T-helper 1 cell (primary cell): ENCODE measurements at regions not wholly inside any gene's neighbourhood (a gene's known extent, or its start where the extent isn't known, plus 50 kb on each side); places are given as distances from the start of the nearest gene placed in this dataset.
"Not testable (repeated sequence)": the region's sequence is repeated elsewhere in the genome, so short reads cannot be mapped to it uniquely, and the experiment has no call there.

Source experiments
- DNase-seq, 5 donors: peaks; one replicate each; pipeline ENCODE4 v3.0.0-alpha.2; 2012 to 2020

DNA sequence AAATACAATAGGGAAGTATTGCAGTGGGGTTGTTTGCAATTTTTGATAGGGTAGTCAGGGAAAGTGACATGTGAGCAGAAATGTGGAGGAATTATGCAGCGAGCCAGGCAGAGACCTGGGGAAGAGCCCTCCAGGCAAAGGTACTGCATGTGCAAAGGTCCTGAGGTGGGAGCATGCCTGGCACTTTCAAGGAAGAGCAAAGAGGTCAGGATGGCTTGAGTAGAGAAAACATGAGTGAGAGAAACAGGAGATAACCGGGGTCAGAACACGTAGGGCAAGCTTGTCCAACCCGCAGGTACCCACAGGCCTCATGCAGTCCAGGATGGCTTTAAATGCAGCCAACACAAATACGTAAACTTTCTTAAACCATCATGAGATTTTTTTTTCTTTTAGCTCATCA, 71.0 kb downstream of the COQ2 start:
- DNase-seq = no peak

DNA sequence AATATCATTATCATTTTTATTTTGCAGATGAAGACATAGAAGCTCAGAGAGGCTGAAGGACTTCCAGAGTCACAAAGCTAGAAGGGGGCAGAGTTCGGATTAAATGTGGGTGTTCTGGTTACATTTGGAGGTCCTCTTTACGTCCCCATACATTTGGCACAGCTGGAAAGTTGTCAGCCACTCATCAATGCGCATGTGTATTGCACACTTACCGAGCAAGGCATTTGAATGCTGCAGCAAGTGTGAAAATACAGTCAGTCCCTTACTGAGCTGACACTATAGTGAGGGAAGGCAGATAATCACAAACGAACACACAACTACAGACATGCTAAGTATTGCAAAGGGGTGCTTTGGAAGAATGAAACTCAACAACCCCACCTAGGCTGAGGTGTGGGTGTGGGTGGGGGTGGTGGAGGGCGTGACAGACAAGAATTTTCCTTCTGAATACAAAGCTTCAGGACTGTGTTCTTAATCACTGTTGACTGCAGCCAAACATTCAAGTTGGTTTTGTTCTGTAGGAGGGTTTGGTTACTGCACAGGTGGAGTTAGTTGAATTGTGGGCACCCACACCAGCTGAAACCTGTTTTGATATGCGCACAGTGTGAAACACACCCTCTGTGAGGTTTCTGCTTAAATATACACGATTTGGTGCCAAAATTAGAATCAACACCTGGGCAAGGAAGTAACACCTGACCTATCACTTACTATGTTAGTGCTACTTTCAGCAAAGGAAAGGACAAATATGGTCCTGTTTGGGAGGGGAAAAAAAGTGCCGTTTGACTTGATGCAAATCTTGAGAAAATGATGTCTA, 72.4 kb downstream of the COQ2 start:
- peak; percentile 20 to 82 (median 54) for DNase-seq

DNA sequence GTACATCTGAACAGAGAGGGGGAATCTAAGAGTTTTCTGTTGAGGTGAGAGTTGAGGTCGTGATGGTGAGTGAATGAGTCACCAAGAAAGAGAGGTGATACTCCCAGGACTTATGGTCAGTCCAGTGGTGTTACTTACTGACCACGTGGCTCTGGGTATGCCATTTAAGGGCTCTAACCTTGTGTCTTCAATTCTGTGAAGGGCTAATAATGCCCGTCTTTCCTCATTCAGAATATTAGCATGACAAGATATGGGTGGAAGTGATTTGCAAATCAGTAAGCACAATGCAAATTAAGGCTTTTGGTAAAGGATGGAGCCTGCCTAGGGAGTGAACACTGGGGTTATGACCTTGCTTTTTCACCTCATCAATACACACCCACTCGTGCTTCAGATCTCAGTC, 75.2 kb downstream of the COQ2 start:
- DNase-seq = no peak

DNA sequence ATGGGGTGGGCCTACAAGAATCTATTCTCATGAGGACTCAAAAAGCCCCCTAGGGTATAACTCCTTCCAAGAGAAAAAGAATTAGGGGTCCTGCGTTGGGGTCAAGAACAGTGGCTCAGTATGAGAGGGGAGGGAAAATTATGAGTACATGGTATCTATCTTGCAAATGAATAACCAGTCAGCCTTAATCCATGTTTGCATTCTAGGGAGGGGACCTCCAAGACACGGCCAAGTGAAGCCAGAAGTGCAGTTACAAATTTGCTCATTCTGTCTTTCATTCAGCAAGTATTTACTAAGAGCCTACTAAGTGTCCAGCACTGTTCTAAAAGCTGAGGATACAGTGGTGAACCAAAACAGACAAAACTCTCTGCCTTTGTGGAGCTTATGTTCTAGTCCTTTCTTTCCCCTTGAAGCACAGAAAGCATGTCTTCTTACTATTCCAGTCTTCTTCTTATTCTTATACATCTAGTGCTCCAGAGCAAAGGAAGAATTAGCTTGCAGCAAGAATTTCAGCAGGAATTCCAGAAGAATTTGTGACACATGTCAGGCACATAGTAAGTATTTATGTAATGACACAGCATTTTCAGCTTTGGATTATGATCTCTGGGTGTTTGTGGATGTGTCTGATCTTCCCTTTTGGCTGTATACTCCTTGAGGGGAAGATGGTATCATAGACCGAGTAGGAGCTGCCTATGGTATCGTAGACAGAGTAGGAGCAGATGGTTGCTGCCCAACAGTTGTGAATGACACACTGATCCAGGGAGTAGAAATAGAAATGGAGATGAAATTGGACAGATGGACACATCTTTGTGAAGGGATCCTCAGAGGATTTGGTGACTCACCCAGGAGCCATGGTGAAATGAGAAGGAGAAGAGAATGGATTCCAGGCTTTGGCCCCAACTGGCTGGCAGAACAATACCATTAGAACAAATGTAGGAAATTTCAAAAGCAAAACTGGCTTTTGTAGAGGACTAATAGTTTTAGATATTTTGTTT, 75.9 kb downstream of the COQ2 start:
- DNase-seq = no peak

DNA sequence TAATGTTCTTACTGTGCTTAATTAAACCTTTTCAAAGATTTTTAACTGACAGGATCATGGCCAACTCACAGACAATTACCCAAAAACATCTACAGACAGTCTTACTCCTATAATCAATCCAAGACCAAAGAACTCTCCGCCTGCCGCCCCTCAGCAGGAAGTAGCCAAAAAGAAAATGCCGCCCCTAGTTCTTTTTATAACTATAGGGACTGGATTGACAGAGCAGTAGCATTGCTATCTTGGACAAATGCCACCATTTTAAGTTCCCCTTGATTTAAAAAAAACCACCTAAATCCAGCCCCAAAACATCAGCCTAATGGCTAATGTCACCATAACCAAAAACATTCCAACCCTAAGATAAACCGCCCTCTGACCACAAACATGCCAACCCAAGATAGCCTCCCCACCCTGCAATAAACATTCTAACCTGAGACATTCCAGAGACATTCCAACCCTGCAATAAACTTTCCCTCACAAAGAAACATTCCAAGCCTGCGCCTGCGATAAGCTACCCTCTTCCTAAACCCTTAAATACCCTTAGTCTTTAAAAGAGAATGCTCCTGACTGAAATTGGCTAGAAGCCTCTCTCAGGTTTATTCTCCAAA, 77.0 kb downstream of the COQ2 start:
- DNase-seq = no peak

DNA sequence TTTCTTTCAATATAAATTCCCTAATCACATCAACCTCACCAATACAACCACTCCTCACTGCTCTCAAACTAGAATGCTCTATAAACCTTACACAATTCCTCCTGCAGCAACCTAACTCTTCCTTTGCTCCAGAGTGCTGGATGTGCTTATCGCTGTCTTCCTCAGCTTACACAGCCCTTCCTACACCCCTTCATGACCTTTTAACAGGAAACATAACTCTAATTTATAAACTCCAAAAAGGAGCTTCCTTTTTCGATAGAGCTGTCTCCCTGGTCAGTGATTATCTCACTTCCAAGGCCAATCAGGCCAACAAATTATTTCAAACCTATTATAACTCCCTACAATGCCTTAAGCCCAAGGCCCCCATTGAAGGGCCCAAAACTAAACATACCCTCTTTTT, 78.8 kb downstream of the COQ2 start:
- no peak for DNase-seq

DNA sequence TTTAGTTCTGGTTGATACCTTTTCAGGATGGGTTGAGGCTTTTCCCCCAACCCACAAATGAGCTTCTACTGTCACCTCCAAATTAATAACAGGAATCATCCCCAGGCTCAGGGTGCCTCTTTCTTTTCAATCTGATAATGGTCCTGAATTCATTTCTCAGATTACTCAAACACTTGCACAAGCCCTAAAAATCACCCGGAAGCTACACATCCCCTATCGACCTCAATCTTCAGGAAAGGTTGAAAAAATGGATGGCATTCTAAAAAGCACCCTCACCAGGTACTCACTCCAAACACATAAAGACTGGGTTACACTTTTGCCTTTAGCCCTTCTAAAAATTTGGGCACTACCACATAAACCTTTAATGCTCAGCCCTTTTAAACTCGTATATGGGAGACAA, 79.9 kb downstream of the COQ2 start:
- DNase-seq = no peak

DNA sequence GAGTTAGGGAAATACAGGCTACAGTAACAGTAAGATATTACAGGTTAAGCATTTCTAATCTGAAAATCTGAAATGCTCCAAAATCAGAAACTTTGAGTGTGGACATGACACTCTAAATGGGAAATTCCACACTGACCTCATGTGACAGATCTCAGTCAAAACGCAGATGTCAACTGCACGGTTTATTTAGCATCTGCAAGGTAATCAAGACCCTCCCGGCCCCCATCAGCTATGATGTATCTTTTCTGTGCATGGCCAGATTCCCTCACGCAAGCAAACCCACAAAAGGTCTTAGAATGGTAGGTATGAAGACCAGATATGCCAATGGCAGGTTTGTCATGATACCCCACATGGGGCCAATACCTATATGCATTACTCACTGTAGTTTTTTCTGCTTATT, 82.8 kb downstream of the COQ2 start:
- no peak for DNase-seq

DNA sequence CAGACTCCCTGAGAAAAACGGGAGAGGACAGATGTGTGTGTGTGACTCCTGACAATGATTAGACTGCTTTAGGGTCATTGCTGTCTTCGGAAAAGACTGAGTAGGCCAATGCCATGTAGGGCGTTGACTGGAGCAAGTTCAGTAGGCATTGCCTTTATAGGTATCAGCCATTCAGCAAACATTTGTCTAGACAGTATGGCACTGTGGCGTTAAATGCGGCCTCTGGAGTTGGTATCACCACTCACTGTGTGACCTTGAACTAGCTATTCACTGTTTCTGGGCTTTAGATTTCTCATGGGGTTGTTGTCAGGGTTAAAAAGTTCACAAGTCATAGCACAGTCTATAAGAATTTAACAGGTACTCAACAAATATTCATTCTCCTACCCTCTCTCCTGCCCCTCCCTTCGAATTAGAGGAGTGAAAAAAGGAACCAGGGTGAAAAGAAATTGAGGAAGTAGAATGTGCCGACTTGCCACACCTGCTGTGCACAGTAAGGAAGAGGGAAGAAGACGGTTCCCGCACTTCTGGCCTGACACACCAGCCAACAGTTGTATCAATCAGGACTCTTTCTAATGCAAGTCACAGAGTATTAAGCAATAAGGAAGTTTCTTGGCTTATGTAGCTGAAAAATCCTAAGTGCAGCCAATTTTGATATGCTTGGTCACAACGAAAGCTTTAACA, 83.2 kb upstream of the PLAC8 start:
- DNase-seq = no peak

DNA sequence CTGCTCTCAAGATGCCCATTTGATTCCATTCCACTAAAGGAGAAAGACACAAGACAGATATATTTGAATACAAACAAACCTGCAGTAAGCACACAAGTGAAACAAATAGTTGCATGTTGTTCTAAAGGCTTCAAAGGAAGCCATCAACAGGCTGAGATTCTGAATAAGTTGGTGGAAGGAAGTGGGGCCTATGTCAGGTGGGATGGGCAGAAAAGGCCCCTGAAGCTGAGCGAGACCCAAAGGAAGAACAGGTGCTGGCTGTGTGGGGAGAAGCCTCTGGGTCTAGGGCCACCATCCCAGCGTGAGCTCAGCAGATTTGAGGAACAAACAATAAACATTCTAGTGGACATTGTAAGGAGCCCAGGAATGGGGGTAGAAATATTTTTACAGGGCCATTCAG, 82.4 kb upstream of the PLAC8 start:
- no peak for DNase-seq

DNA sequence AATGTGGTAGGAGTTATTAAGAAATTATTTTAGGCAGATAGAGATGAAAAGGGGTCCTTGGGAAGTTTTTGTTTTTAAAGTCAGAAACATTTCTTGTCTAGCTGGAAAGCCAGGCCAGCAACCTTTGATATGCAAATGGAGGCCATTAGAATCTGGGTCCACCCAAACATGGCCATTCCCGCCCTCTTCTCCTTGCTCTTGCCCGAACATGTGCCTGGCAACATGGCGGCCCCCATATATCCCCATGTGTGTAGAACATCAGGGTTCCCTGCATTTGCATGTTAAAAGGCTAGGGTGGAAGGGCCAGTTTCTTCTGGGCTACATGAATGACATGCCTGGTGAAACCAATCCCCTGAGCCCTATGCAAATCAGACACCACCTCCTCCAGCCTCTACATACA, 80.7 kb upstream of the PLAC8 start:
- DNase-seq = no peak

DNA sequence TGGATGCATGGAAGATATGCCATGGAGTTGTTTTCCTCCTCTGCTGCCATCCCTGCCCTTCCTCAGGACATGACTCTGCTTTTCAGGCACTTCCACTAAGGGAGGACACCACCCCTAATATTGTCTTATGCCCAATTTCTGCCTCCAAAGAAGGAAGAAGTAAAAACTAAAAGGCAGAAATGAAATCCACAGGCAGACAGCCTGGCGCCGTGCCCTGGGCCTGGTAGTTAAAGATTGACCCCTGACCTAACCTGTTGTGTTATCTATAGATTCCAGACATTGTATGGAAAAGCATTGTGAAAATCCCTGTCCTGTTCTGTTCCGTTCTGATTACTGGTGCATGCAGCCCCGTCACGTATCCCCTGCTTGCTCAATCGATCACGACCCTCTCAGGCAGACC, 80.1 kb upstream of the PLAC8 start:
- not testable (repeated sequence) for DNase-seq

DNA sequence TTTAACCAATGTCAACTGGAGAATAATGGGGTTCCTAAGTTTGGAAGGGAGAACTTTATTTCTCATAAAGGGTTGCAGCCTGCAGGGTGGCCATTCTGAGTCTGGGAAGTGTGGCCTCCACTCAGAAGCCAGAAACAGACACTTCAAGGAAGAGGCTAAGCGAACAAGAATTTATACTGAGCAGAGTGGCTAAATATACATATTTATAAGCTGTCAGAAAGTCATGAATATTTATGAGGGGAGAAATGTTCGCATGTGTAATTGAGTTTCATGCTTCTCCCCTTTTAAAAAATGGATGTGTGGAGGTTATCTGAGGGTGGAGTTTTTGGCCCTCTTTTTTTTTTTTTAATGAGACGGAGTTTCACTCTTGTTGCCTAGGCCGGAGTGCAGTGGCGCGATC, 78.1 kb upstream of the PLAC8 start:
- no peak for DNase-seq

DNA sequence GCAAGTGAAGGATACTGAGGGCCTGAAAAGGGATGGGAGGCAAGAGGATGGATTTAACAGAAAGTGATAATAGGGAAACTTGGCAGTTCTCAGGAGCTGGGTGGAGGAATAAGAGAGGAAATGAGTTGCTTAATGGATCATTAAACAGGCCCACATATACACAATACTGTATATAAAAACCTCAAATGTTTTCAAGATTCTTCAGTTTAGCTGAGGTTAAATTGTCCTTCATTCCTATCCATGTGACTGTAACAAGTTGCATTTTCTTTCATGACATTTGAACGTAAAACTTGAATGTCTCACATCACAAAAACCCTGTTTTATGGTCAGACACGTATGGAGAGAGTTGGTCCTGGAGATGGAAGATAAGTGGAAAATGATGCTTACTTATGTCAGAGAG, 76.5 kb upstream of the PLAC8 start:
- no peak for DNase-seq

DNA sequence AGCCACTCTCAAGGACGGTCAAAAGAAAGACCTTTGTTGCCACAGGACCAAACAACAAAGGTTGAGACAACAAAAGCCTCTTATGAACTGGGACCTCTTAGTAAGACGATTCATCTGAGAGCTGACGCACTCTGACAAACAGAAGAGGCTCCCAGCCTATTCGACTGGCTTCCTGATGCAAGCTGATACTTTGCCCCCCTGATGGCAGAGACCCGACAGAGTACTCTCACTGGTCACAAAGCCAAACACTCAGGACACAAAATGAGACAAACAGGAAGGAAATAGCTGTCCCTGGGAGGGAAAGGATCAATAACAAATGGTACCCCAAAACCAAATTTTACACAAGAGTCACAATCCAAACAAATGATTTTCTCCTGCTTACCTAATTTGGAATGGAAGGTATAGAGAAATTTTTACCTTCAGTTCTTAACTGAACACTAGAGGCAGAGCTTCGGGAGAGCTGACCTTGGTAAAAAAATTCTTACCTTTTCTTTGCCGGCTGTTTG, 75.2 kb upstream of the PLAC8 start:
- DNase-seq = no peak

DNA sequence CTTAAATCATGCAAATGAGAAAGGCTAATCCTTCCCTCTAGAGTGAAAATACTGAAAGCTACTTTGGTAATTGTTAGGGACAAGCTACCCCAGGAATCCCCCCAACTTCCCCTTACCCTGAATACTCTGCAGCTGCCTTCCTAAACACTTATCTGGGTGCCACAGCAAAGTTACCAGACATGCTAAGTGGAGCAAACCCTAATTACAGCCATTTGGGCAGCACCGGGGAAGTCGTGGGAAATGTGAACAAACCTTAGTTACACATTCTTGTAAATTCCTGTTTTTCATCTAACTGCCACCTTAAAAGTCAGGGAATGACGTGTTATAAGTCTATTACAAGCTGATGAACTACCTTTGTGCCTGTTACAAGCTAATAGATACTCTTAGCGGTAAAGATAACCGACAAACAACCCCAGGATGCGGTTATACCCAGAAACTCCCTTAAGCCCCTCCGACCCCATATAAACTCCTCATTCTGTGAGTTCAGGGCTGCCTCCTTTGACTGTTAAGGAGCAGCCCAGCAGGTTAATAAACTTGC, 66.0 kb upstream of the PLAC8 start:
- DNase-seq = no peak

DNA sequence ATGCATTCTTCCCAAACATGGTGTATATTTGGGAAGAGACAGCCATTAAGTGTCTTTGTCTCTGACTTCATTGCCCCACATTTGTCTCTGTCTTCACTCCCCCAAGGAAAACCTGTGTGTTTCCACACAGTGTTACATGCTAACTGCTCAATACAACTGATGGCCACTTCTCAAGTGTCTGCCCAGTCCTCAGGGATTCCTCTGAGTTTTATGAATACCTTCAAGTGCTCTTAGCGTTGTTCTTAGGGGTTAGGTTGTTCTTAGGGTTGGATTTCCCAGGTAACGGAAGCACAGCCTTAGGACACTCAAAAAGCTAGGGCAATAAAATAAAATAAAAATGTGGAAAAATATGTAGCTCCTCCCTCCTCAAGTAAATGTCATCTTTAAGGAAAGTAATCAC, 64.7 kb upstream of the PLAC8 start:
- no peak for DNase-seq

DNA sequence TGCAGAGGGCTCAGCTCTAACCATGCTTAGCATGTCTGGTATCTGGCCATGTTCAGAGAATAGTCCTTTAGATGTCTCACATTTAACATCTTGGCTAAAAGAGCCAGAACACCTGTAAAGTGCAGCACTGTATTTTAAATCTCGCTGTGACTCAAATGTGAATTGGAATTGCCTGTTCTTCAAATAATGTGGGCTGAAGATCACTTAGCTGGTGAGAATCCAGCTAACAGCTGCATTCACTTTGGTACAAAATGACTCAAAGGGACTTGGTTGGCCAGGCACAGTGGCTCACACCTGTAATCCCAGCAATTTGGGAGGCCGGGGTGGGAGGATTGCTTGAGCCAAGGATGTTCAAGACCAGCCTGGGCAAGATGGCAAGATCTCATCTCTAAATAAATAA, 63.5 kb upstream of the PLAC8 start:
- no peak for DNase-seq

DNA sequence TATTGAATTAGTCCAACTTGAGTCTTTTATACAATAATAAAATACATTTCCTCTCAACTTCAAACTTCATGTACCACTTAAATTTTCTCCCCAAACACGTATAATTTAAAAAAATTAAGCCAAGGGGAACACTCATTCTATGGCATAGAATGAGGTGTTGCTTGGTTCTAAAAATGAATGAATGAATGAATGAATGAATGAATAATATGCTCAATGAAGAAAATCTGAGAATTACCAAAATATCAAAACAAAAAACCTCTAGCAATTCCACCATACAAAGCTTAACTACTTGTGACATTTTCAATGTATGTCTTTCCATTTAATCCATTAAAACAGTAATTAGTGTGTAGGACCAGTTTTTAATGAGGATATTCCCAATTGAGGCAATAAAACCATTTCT, 62.7 kb upstream of the PLAC8 start:
- no peak for DNase-seq

DNA sequence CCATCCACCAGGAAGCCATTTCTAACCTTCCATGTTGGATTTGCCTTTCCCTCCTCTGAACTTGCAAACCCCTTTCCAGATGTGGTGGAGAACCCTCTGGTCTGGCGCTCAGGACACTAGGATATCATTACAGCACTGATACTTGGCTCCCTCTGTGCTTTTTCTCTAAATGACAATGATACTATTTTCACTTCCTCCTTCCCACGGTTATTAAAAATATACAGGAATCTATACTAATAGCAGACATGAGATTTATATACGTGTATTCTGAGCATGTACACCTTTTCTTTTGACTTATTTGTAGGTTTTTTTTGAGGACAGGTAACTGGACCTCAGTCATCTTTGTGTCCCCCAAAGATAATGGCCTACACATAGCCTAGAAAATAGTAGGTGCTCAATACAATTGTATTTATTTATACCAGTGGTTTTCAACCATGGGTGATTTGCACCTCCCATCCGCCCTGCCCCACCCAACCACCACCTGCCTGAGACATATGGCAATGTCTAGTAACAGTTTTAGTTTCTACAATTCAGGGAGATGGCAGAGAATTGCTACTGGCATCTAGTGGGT, 60.4 kb upstream of the PLAC8 start:
- DNase-seq = no peak

DNA sequence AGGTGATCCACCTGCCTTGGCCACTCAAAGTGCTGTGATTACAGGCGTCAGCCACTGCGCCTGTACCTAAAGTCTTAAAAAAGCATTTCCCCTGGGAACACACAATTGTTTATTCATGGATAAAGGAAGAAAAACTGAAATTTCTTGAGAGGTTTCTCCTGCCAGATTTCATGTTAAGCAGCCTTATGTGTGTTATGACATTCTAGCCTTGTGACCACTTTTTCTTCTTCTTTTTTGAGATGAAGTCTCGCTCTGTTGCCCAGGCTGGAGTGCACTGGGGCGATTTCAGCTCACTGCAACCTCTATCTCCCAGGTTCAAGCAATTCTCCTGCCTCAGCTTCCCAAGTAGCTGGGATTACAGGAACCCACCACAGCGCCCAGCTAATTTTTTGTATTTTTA, 57.8 kb upstream of the PLAC8 start:
- DNase-seq = no peak

DNA sequence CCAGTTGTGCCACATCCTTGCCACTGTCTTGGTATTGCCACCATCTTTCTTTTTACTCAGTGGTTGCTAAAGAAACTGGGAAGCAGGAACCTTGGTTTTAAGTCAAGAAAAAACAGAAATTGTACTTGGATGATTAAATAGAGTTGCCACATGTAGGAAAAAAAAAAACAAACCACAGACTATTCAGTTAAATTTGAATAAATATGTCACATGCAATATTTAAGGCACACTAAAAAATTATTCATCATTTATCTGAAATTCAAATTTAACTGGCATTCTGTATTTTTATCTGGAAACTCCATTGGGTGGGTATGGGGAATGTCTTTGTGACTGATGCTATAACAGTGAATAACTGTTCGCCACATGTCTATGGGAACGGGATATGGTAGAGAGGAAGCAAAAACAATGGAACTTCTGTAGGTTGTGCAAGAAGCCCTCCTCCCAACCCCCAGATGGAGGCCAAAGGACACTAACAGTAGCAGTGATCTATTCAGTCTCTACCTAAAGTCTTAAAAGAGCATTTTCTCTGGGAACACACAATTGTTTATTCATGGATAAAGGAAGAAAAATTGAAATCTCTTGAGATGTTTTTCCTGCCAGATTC, 57.0 kb upstream of the PLAC8 start:
- no peak for DNase-seq
